ENCODE measurements at regions not wholly inside any gene's neighbourhood (a gene's known extent, or its start where the extent isn't known, plus 50 kb on each side); places are given as distances from the start of the nearest gene placed in this dataset.
A peak's percentile ranks its signal among the peaks of the same experiment; 100 is the strongest.

DNA sequence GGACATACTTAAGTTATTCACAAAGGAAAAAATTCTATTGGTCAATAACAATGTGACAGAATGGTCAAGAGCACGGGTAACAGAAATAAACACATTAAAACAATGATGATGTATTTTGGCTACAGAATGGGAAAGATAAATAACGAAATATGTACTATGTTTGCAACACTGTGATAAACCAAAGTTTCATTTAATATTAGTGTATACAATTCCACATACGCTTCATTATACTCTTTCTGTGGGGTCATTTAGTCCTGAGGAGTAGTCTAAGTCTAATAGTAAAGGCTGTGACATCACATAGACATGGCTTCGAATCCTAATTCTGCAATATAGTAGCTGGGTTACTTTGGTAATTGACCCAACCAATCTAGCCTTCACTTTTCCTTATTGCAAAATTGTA, 408.3 kb downstream of the MCTP2 start (continued):
- TF ChIP-seq ZNF572 (CRISPR knock-in tag; IDR thresholded peaks at IDR 0.05) (no peak), CC2D1A (CRISPR knock-in tag; IDR thresholded peaks at IDR 0.05) (no peak), HOXA7 (CRISPR knock-in tag; IDR thresholded peaks at IDR 0.05) (no peak), RFX1 (IDR thresholded peaks at IDR 0.05) (no peak)

GRCh38 chr15:94644433-94644832, 413.1 kb downstream of the MCTP2 start:
- Histone ChIP-seq H4K20me1 (ENCODE audit: insufficient read depth, low read length) (no peaks in the 10 kb centered on the region), H3K36me3 (replicated peaks in 1 of 2; ENCODE audit: control insufficient read depth in 1 of 2, insufficient read depth in 2 of 2, low read length in 2 of 2) (no peaks in the 10 kb centered on the region), H3K9me3 (ENCODE audit: low read length) (no peaks in the 10 kb centered on the region), H3K4me3 (replicated peaks in 1 of 3; ENCODE audit: insufficient read depth in 1 of 3, low read depth in 2 of 3, low read length in 3 of 3) (no peak overlapping the region), H3K79me2 (ENCODE audit: insufficient read depth, low read length) (no peaks in the 10 kb centered on the region), H2AFZ (ENCODE audit: low read length) (no peak overlapping the region), H3K27ac (ENCODE audit: extremely low read length, insufficient read depth, low read length) (no peak overlapping the region), H3K27me3 (ENCODE audit: control insufficient read depth in 1 of 2, insufficient read depth in 2 of 2, low read length in 2 of 2) (no peaks in the 10 kb centered on the region; a peak in 1 of 5 replicates), H3K9ac (ENCODE audit: insufficient read depth, low read depth, low read length) (no peak overlapping the region), H3K4me1 (ENCODE audit: insufficient read depth, low read length) (no peaks in the 10 kb centered on the region), H3K4me2 (ENCODE audit: low read depth, low read length) (no peak overlapping the region)
- POLR2A ChIA-PET, result no interaction called here
- no peak for FAIRE-seq
- ATAC-seq, result no peak
- intact Hi-C loops (cut with micrococcal nuclease; ENCODE audit: unreplicated experiment) (no loop called here), in situ Hi-C loops (cut with HindIII; ENCODE audit: extremely low pct_ligation_motif_present, low pct_unique_long_range_greater_than_20kb) (no loop called here)
- BruUV-seq (replicated peaks), result no TSS peak
- TF ChIP-seq SCMH1 (CRISPR knock-in tag; IDR thresholded peaks at IDR 0.05; ENCODE audit: borderline replicate concordance) (no peak), CEBPB (IDR thresholded peaks at IDR 0.05; ENCODE audit: borderline replicate concordance, low read depth, low read length) (peak; percentile 39; the same call in 1 of the 2 replicates), DRAP1 (CRISPR knock-in tag; IDR thresholded peaks at IDR 0.05) (no peak), ZNF343 (CRISPR knock-in tag; IDR thresholded peaks at IDR 0.05) (no peak), NONO (IDR thresholded peaks at IDR 0.05) (no peak), NONO (CRISPR knock-in tag; conservative IDR thresholded peaks at IDR 0.05) (no peak)
- 3% methylated on average over 1 of the region's 1 CpG for WGBS (ENCODE audit: low lambda C conversion rate)
- CTCF ChIA-PET (ENCODE audit: low intra/inter-chr PET ratio, low total read pairs), result no interaction called here
- no peak for DNase-seq (ENCODE audit: low spot score)
